Caco-2 (cell line): ENCODE measurements at regions not wholly inside any gene's neighbourhood (a gene's known extent, or its start where the extent isn't known, plus 50 kb on each side); places are given as distances from the start of the nearest gene placed in this dataset.
"Not testable (repeated sequence)": the region's sequence is repeated elsewhere in the genome, so short reads cannot be mapped to it uniquely, and the experiment has no call there.

Source experiments
- BruUV-seq: library from RNA; stranded (reverse); fragments of 400-500 nt; replicated peaks from 2 replicates; lab custom pipeline; 2021; lab: Mats Ljungman, UMichigan
- CTCF ChIA-PET: fragments of 300-600 bp; sonication (Branson Sonifier 250); formaldehyde crosslinking; loops from one replicate; lab custom pipeline; 2022; ENCODE audit warnings: antibody characterized with exemption; lab: Charles Lee
- POLR2A ChIA-PET: fragments of 300-600 bp; sonication (Branson Sonifier 250); formaldehyde crosslinking; loops from one replicate; lab custom pipeline; 2022; ENCODE audit warnings: antibody characterized with exemption; lab: Charles Lee
- DNase-seq, 2 experiments: peaks; one replicate each; pipeline versions ENCODE4 v3.0.0 to v3.0.0-alpha.2; 2020 to 2022
- H3K27me3 ChIP-seq: replicated peaks from 2 replicates; pipeline ENCODE4 v1.6.0; 2011; ENCODE audit warnings: low read length; ENCODE audit not compliant: control insufficient read depth, insufficient read depth
- H3K36me3 ChIP-seq: 2 replicates; pipeline ENCODE4 v1.5.1; 2011; ENCODE audit warnings: low read length; ENCODE audit not compliant: control insufficient read depth, insufficient read depth
- H3K4me1 ChIP-seq: fragments of 250-450 bp; sonication (Bioruptor Pico); 2 replicates; pipeline ENCODE4 v1.5.1; 2020; ENCODE audit warnings: mild to moderate bottlenecking
- H3K4me3 ChIP-seq: 2 replicates; pipeline ENCODE4 v1.5.1; 2011; ENCODE audit warnings: low read depth, mild to moderate bottlenecking, control low read depth, low read length
- H3K9me3 ChIP-seq: fragments of 250-450 bp; sonication (Bioruptor Pico); 2 replicates; pipeline ENCODE4 v1.5.1; 2020; ENCODE audit warnings: mild to moderate bottlenecking, moderate library complexity
- H3K27ac Mint-ChIP-seq: one replicate; pipeline ENCODE4 v1.8.0; 2022; ENCODE audit warnings: mixed read lengths; ENCODE audit not compliant: unreplicated experiment
- H3K27me3 Mint-ChIP-seq: one replicate; pipeline ENCODE4 v1.8.0; 2022; ENCODE audit warnings: mixed read lengths; ENCODE audit not compliant: insufficient read depth, unreplicated experiment
- H3K36me3 Mint-ChIP-seq: one replicate; pipeline ENCODE4 v1.8.0; 2022; ENCODE audit warnings: mild to moderate bottlenecking, mixed read lengths; ENCODE audit not compliant: insufficient read depth, unreplicated experiment
- H3K4me1 Mint-ChIP-seq: one replicate; pipeline ENCODE4 v1.8.0; 2022; ENCODE audit warnings: low read depth, mixed read lengths; ENCODE audit not compliant: unreplicated experiment
- H3K4me3 Mint-ChIP-seq: one replicate; pipeline ENCODE4 v1.8.0; 2022; ENCODE audit warnings: mild to moderate bottlenecking, moderate library complexity, mixed read lengths; ENCODE audit not compliant: unreplicated experiment
- H3K9me3 Mint-ChIP-seq: one replicate; pipeline ENCODE4 v1.8.0; 2022; ENCODE audit warnings: mixed read lengths; ENCODE audit not compliant: unreplicated experiment
- intact Hi-C: fragments of 100-400 bp; cut with micrococcal nuclease; formaldehyde crosslinking; loops from one replicate; pipeline ENCODE4 v1.10.0; 2022; ENCODE audit not compliant: unreplicated experiment
- TF ChIP-seq, protein P1 (sequence below), 2 experiments: fragments of 200-600 bp in 1 of 2; IDR thresholded peaks; 1 replicate in 1 of 2; 2 replicates in 1 of 2; pipeline versions ENCODE4 v1.5.1 to v1.8.0; 2011 to 2022; ENCODE audit warnings: antibody characterized with exemption in 1 of 2, control low read depth in 1 of 2, inconsistent platforms in 1 of 2, low read depth in 1 of 2, low read length in 1 of 2, mild to moderate bottlenecking in 1 of 2, moderate library complexity in 1 of 2; ENCODE audit not compliant: insufficient read depth in 1 of 2, severe bottlenecking in 1 of 2, unreplicated experiment in 1 of 2

DNA sequence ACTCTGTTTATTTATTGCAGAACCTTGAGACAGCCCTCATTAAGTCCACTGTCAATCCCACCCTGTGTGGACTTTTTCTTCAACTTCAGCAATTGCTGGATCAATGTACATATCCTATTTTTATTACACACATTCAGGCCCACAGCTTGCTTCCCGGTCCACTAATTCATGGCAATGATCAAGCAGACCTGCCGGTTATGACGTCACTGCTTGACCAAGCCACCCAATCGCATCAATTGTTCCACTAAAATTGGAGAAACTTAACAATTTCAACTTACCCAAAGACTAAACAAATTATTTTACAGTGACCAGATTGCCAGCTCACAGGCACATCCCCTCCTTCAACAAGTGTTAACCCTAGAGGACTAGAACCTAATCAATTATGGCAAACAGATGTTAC, 240.4 kb upstream of the MAGEB18 start:
- TF ChIP-seq, protein P1, sequence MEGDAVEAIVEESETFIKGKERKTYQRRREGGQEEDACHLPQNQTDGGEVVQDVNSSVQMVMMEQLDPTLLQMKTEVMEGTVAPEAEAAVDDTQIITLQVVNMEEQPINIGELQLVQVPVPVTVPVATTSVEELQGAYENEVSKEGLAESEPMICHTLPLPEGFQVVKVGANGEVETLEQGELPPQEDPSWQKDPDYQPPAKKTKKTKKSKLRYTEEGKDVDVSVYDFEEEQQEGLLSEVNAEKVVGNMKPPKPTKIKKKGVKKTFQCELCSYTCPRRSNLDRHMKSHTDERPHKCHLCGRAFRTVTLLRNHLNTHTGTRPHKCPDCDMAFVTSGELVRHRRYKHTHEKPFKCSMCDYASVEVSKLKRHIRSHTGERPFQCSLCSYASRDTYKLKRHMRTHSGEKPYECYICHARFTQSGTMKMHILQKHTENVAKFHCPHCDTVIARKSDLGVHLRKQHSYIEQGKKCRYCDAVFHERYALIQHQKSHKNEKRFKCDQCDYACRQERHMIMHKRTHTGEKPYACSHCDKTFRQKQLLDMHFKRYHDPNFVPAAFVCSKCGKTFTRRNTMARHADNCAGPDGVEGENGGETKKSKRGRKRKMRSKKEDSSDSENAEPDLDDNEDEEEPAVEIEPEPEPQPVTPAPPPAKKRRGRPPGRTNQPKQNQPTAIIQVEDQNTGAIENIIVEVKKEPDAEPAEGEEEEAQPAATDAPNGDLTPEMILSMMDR (IDR thresholded peaks at IDR 0.05; ENCODE audit: insufficient read depth in 1 of 2, low read depth in 1 of 2, low read length in 1 of 2, severe bottlenecking in 1 of 2, unreplicated experiment in 1 of 2), result no peak
- Mint-ChIP-seq H3K9me3 (no peaks in the 10 kb centered on the region), H3K36me3 (no peaks in the 10 kb centered on the region), H3K4me3 (no peak overlapping the region), H3K4me1 (no peaks in the 10 kb centered on the region), H3K27ac (no peak overlapping the region), H3K27me3 (no peaks in the 10 kb centered on the region)
- BruUV-seq, result no TSS peak
- intact Hi-C loops, result no loop called here
- H3K4me3 ChIP-seq, result no peak overlapping the region
- no peaks in the 10 kb centered on the region for H3K27me3 ChIP-seq
- ChIA-PET POLR2A (no interaction called here), CTCF (no interaction called here)
- DNase-seq, result no peak
- H3K36me3 ChIP-seq, result no peaks in the 10 kb centered on the region
- H3K4me1 ChIP-seq, result no peaks in the 10 kb centered on the region
- H3K9me3 ChIP-seq, result no peaks in the 10 kb centered on the region

DNA sequence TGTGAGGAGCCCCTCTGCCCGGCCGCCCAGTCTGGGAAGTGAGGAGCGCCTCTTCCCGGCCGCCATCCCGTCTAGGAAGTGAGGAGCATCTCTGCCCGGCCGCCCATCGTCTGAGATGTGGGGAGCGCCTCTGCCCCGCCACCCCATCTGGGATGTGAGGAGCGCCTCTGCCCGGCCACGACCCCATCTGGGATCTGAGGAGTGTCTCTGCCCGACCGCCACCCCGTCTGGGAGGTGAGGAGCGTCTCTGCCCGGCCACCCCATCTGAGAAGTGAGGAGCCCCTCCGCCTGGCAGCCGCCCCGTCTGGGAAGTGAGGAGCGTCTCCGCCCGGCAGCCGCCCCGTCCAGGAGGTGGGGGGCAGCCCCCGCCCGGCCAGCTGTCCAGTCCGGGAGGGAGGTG, 232.4 kb upstream of the MAGEB18 start:
- H3K4me3 Mint-ChIP-seq, H3K27me3 ChIP-seq, POLR2A ChIA-PET, H3K4me1 ChIP-seq, H3K9me3 Mint-ChIP-seq, H3K9me3 ChIP-seq, H3K4me3 ChIP-seq, H3K27me3 Mint-ChIP-seq, H3K36me3 ChIP-seq, DNase-seq, BruUV-seq, intact Hi-C loops, H3K27ac Mint-ChIP-seq, H3K36me3 Mint-ChIP-seq, CTCF ChIA-PET, H3K4me1 Mint-ChIP-seq: not testable (repeated sequence)

DNA sequence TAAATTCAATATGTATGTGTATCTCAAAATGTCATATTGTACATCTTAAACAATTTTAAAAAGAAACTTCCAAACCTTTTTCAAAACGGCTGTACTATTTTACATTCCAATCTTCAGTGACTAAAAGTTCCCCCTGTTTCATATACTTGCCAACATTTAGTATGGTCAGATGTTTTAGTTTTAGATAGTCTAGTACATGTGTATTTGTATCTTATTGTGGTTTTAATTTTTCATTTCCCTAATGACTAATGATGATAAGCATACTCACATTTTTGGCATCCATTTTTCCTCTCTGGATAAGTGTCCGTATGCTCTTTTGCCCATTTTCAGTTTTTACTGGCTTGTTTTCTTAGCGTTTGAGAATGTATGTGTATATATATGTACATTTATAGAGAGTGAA, 212.2 kb upstream of the MAGEB18 start:
- Mint-ChIP-seq H3K4me3 (no peak overlapping the region), H3K27ac (no peak overlapping the region), H3K36me3 (no peaks in the 10 kb centered on the region), H3K9me3 (no peaks in the 10 kb centered on the region), H3K27me3 (no peaks in the 10 kb centered on the region), H3K4me1 (no peaks in the 10 kb centered on the region)
- Histone ChIP-seq H3K4me1 (no peaks in the 10 kb centered on the region), H3K9me3 (no peaks in the 10 kb centered on the region), H3K4me3 (no peak overlapping the region), H3K27me3 (no peaks in the 10 kb centered on the region), H3K36me3 (no peaks in the 10 kb centered on the region)
- TF ChIP-seq, protein P1 (IDR thresholded peaks at IDR 0.05; ENCODE audit: insufficient read depth in 1 of 2, low read depth in 1 of 2, low read length in 1 of 2, severe bottlenecking in 1 of 2, unreplicated experiment in 1 of 2), result no peak
- POLR2A ChIA-PET, result no interaction called here
- CTCF ChIA-PET, result no interaction called here
- intact Hi-C loops, result no loop called here
- DNase-seq, result no peak
- BruUV-seq, result no TSS peak

DNA sequence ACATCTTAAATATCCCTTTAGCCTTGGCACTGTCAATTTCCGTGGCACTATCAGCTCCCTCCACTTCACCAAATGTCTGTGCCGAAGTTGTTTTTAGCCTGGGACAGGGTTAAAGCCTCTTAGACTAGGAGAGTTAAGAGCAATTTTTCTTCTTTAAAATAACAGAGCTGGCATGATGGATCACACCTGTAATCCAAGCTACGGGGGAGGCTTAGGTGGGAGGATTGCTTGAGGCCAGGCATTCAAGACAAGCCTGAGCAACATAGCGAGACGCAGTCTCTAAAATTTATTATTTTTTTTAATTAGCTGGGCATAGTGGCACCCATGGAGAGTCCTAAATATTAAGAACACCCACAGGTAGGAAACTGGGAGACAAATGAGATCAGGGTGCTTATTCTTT, 209.8 kb upstream of the MAGEB18 start:
- Histone ChIP-seq H3K4me3 (no peak overlapping the region), H3K4me1 (no peaks in the 10 kb centered on the region), H3K9me3 (no peaks in the 10 kb centered on the region), H3K27me3 (no peaks in the 10 kb centered on the region), H3K36me3 (no peaks in the 10 kb centered on the region)
- CTCF ChIA-PET, result no interaction called here
- POLR2A ChIA-PET, result no interaction called here
- intact Hi-C loops, result no loop called here
- TF ChIP-seq, protein P1 (IDR thresholded peaks at IDR 0.05; ENCODE audit: insufficient read depth in 1 of 2, low read depth in 1 of 2, low read length in 1 of 2, severe bottlenecking in 1 of 2, unreplicated experiment in 1 of 2), result no peak
- Mint-ChIP-seq H3K4me1 (no peaks in the 10 kb centered on the region), H3K27me3 (no peaks in the 10 kb centered on the region), H3K9me3 (no peaks in the 10 kb centered on the region), H3K36me3 (no peaks in the 10 kb centered on the region), H3K27ac (no peak overlapping the region), H3K4me3 (no peak overlapping the region)
- no peak for DNase-seq
- no TSS peak for BruUV-seq
